GM21737 (cell line): ENCODE measurements at regions not wholly inside any gene's neighbourhood (a gene's known extent, or its start where the extent isn't known, plus 50 kb on each side); places are given as distances from the start of the nearest gene placed in this dataset.

Source experiments
- ATAC-seq: cut with Tn5 transposase; IDR thresholded peaks from one replicate; pipeline ENCODE4 v1.9.1; 2021; ENCODE audit warnings: mild to moderate bottlenecking, moderate library complexity; ENCODE audit not compliant: unreplicated experiment

DNA sequence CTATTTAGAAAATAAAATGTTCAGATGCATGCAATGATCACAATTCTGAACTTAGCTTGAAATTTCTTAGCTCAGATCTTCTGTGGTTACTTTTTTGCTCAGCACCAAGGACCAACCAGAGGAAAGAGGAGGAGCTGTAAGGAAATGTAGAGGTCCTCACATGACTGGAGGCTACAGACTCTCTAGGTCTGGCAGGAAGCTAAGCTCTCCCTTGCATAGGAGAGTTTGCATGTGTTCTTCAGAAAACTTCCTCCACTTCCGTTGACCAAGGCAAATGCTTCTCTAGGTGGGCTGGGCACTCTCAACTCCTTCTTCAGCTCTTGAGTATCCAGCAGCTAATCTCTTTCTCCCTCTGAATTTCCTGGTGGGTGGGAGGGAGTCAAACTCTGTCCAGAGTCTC, 119.6 kb downstream of the BTC start:
- no peak for ATAC-seq

DNA sequence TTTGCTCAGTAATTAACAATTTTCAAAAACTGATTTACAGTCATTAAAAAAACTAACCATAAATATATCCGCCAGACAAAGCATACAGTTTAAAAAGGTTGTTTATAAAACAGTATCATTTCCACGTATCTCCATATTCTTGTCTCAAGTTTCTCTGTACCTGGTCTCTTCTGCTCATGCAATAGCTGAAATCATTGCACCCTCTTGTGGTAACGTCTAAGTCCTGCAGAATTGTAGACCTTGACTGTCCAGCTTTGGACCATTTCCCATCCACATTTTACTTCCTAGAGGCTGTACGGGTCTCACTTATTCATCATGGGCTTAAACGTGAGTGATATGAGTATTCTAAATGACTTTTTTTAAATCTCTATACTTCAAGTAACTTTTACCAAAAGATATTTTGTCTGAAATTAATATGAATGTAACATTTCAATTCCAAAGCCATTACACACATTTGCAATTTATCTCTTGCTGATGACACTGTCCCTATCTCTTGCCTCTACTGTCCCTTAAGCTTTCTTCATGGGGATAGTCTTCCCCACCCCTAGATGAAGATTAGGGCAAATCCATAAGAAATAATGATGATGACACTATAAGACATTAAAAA, 118.5 kb downstream of the BTC start:
- no peak for ATAC-seq

DNA sequence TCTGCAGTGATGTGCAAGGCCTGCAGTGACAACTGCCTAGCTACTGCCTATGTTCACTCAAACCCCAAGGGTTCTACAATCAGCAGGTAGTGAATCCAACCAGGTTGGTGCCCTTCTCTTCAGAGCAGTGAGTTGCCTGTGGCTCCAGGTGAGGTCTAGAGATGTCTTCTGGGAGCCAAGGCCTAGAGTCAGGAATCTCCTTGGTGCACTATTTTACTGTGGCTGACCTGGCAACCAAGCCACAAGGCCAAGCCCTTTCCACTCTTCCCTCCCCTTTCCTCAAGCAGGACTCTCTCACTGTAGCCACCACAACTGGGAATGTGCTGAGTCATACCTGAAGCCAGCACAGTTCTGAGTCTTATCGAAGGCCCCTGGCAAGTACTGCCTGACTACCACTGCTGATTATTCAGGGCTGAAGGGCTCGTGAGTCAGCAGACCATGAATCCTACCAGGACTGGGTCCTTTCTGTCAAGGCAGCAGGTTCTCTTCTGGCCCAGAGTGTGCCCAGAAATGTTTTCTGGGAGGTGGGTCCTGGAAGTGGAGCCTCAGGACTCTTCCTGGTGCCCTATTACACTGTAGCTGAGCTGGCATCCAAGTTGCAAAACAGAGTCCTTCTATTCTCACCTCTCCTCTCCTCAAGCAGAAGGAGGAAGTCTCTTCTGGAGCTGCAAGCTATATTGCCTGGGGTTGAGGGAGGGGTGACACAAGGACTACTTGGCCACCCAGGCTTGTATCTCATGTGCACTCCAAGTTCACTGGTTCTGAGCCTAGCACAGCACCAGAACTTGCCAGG, 111.6 kb downstream of the BTC start:
- ATAC-seq: no peak

DNA sequence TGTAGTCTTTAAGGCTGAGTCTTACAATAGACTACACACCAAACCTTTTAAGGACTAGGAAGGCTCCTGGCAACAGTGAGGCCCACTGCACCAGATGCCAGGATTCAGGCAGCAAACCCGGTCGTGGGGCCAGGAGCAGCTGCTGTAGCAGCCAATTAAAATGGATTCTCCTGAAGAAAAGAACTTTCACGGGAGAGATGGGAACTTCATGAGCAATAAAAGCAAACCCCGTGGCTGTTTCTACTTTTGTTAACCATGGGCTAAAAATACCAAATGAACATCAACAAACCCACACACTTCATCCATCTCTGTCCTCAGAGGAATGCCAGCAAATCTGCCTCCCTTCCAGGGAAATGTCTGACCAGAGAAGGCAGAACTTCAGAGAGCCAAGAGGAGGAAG, 101.4 kb downstream of the BTC start:
- ATAC-seq: no peak
